ENCODE measurements at regions not wholly inside any gene's neighbourhood (a gene's known extent, or its start where the extent isn't known, plus 50 kb on each side); places are given as distances from the start of the nearest gene placed in this dataset.

- Histone ChIP-seq H2AFZ (ENCODE audit: low read depth, low read length) (no peak overlapping the region), H3K9me2 (ENCODE audit: insufficient read depth, low read length) (no peaks in the 10 kb centered on the region), H3K9ac (ENCODE audit: low read length) (no peak overlapping the region), H3K4me2 (ENCODE audit: low read length) (no peak overlapping the region), H4K20me1 (ENCODE audit: insufficient read depth) (no peaks in the 10 kb centered on the region), H3K27ac (ENCODE audit: low read length) (no peak overlapping the region), H3K79me2 (replicated peaks; ENCODE audit: insufficient read depth, low read length) (no peaks in the 10 kb centered on the region), H3F3A (ENCODE audit: insufficient read depth, low read length, poor library complexity, severe bottlenecking) (peaks cover 4% of the 10 kb centered on the region), H3K4me3 (ENCODE audit: low read length) (no peak overlapping the region), H3K9me3 (ENCODE audit: low read length) (no peaks in the 10 kb centered on the region), H3K27me3 (ENCODE audit: insufficient read depth, low read depth, low read length) (no peaks in the 10 kb centered on the region), H3K36me3 (ENCODE audit: insufficient read depth, low read length) (no peaks in the 10 kb centered on the region)
- TF ChIP-seq SMC3 (conservative IDR thresholded peaks at IDR 0.05; ENCODE audit: poor library complexity) (no peak), TAF1 (IDR thresholded peaks at IDR 0.05; ENCODE audit: low read depth) (no peak), RAD21 (conservative IDR thresholded peaks at IDR 0.05) (no peak), POLR2AphosphoS5 (IDR thresholded peaks at IDR 0.05) (no peak), CTCF (IDR thresholded peaks at IDR 0.05; ENCODE audit: poor library complexity, severe bottlenecking) (no peak), EP300 (conservative IDR thresholded peaks at IDR 0.05; ENCODE audit: poor library complexity, severe bottlenecking) (no peak), EZH2 (IDR thresholded peaks at IDR 0.05; ENCODE audit: borderline replicate concordance, insufficient read depth, low read length, poor library complexity, severe bottlenecking) (no peak), MXI1 (conservative IDR thresholded peaks at IDR 0.05; ENCODE audit: poor library complexity, severe bottlenecking) (no peak)
- TF ChIP-seq, protein P1, sequence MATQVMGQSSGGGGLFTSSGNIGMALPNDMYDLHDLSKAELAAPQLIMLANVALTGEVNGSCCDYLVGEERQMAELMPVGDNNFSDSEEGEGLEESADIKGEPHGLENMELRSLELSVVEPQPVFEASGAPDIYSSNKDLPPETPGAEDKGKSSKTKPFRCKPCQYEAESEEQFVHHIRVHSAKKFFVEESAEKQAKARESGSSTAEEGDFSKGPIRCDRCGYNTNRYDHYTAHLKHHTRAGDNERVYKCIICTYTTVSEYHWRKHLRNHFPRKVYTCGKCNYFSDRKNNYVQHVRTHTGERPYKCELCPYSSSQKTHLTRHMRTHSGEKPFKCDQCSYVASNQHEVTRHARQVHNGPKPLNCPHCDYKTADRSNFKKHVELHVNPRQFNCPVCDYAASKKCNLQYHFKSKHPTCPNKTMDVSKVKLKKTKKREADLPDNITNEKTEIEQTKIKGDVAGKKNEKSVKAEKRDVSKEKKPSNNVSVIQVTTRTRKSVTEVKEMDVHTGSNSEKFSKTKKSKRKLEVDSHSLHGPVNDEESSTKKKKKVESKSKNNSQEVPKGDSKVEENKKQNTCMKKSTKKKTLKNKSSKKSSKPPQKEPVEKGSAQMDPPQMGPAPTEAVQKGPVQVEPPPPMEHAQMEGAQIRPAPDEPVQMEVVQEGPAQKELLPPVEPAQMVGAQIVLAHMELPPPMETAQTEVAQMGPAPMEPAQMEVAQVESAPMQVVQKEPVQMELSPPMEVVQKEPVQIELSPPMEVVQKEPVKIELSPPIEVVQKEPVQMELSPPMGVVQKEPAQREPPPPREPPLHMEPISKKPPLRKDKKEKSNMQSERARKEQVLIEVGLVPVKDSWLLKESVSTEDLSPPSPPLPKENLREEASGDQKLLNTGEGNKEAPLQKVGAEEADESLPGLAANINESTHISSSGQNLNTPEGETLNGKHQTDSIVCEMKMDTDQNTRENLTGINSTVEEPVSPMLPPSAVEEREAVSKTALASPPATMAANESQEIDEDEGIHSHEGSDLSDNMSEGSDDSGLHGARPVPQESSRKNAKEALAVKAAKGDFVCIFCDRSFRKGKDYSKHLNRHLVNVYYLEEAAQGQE (IDR thresholded peaks at IDR 0.05; ENCODE audit: borderline replicate concordance), result no peak
Observed at GRCh38 chr13:112252804-112253590, 123.2 kb upstream of the SPACA7 start.

GRCh38 chr13:112253631-112254030 lies 122.5 kb upstream of the SPACA7 start:
- H3K9me3 ChIP-seq (ENCODE audit: low read length), result no peaks in the 10 kb centered on the region
- H2AFZ ChIP-seq (ENCODE audit: low read depth, low read length), result no peak overlapping the region
- no peaks in the 10 kb centered on the region for H3K9me2 ChIP-seq (ENCODE audit: insufficient read depth, low read length)
- no peaks in the 10 kb centered on the region for H3K27me3 ChIP-seq (ENCODE audit: insufficient read depth, low read depth, low read length)
- no peaks in the 10 kb centered on the region for H3K36me3 ChIP-seq (ENCODE audit: insufficient read depth, low read length)
- peaks cover 4% of the 10 kb centered on the region for H3F3A ChIP-seq (ENCODE audit: insufficient read depth, low read length, poor library complexity, severe bottlenecking)
- H3K9ac ChIP-seq (ENCODE audit: low read length), result no peak overlapping the region
- no peaks in the 10 kb centered on the region for H3K79me2 ChIP-seq (replicated peaks; ENCODE audit: insufficient read depth, low read length)
- no peak overlapping the region for H3K4me2 ChIP-seq (ENCODE audit: low read length)
- no peak overlapping the region for H3K4me3 ChIP-seq (ENCODE audit: low read length)
- H4K20me1 ChIP-seq (ENCODE audit: insufficient read depth), result no peaks in the 10 kb centered on the region
- no peak for TF ChIP-seq RAD21 (conservative IDR thresholded peaks at IDR 0.05)
- TF ChIP-seq TAF1 (IDR thresholded peaks at IDR 0.05; ENCODE audit: low read depth), result no peak
- TF ChIP-seq CTCF (IDR thresholded peaks at IDR 0.05; ENCODE audit: poor library complexity, severe bottlenecking), result no peak
- TF ChIP-seq POLR2AphosphoS5 (IDR thresholded peaks at IDR 0.05), result no peak
- TF ChIP-seq EP300 (conservative IDR thresholded peaks at IDR 0.05; ENCODE audit: poor library complexity, severe bottlenecking), result no peak
- TF ChIP-seq EZH2 (IDR thresholded peaks at IDR 0.05; ENCODE audit: borderline replicate concordance, insufficient read depth, low read length, poor library complexity, severe bottlenecking), result no peak
- TF ChIP-seq MXI1 (conservative IDR thresholded peaks at IDR 0.05; ENCODE audit: poor library complexity, severe bottlenecking), result no peak
- TF ChIP-seq, protein P1 (IDR thresholded peaks at IDR 0.05; ENCODE audit: borderline replicate concordance), result no peak
- TF ChIP-seq SMC3 (conservative IDR thresholded peaks at IDR 0.05; ENCODE audit: poor library complexity), result no peak
- H3K27ac ChIP-seq (ENCODE audit: low read length), result no peak overlapping the region

Measured in neural cell (in vitro differentiated cells).